ENCODE measurements at regions not wholly inside any gene's neighbourhood (a gene's known extent, or its start where the extent isn't known, plus 50 kb on each side); places are given as distances from the start of the nearest gene placed in this dataset.

GRCh38 chr4:20367446-20367845 is 115.7 kb downstream of the SLIT2 start:
- Mint-ChIP-seq H3K36me3 (ENCODE audit: insufficient read depth in 1 of 3, low read depth in 3 of 3) (no peaks in the 10 kb centered on the region; a peak in 2 of 7 replicates), H3K4me3 (no peak overlapping the region), H3K4me1 (no peaks in the 10 kb centered on the region; a peak in 1 of 4 replicates), H3K27ac (no peak overlapping the region; a peak in 1 of 7 replicates), H3K27me3 (ENCODE audit: low read depth) (no peaks in the 10 kb centered on the region), H3K9me3 (no peaks in the 10 kb centered on the region)
- H2BK5ac ChIP-seq (ENCODE audit: insufficient read length, low read length): no peak overlapping the region
- no peak overlapping the region for H2AK5ac ChIP-seq (ENCODE audit: insufficient read length, low read length)
- no peak overlapping the region for H3K23ac ChIP-seq (ENCODE audit: insufficient read length, low read depth, low read length)
- no peak overlapping the region for H2BK12ac ChIP-seq (ENCODE audit: insufficient read length, low read depth, low read length)
- no peak overlapping the region for H3K4me2 ChIP-seq (ENCODE audit: insufficient read depth, insufficient read length, low read length)
- no peak overlapping the region for H2BK15ac ChIP-seq (ENCODE audit: low read depth, low read length)
- H3T11ph ChIP-seq (ENCODE audit: low read length): no peak overlapping the region
- no CpG with 5 or more reads among the region's 1 CpG for WGBS (ENCODE audit: extremely low coverage, insufficient read length, low lambda C conversion rate)
- H2AFZ ChIP-seq (ENCODE audit: low read length): no peak overlapping the region
- no peak overlapping the region for H3K9ac ChIP-seq (ENCODE audit: extremely low read depth, insufficient read length, low read length)
- H2BK20ac ChIP-seq (ENCODE audit: low read depth, low read length, poor library complexity, severe bottlenecking): no peak overlapping the region
- no peak for DNase-seq
- no peak overlapping the region for H4K5ac ChIP-seq (ENCODE audit: insufficient read length, low read depth, low read length)
- H3K27me3 ChIP-seq (ENCODE audit: insufficient read depth, low read length): no peaks in the 10 kb centered on the region
- H3K9me3 ChIP-seq (ENCODE audit: control insufficient read depth, low read depth, low read length): no peaks in the 10 kb centered on the region
- H4K91ac ChIP-seq (ENCODE audit: insufficient read length, low read depth, low read length): no peak overlapping the region
- no peak overlapping the region for H3K27ac ChIP-seq (ENCODE audit: insufficient read length, low read depth, low read length)
- H3K79me1 ChIP-seq (ENCODE audit: insufficient read depth, low read depth, low read length, poor library complexity, severe bottlenecking): no peaks in the 10 kb centered on the region
- no peak overlapping the region for H3K56ac ChIP-seq (ENCODE audit: insufficient read length, low read depth, low read length)
- no peaks in the 10 kb centered on the region for H3K79me2 ChIP-seq (ENCODE audit: insufficient read depth, low read length)
- H3K14ac ChIP-seq (ENCODE audit: insufficient read depth, low read length): no peak overlapping the region
- no peak for TF ChIP-seq CTCF (conservative IDR thresholded peaks at IDR 0.05)
- no peaks in the 10 kb centered on the region for H3K4me1 ChIP-seq (ENCODE audit: insufficient read depth, low read length)
- H4K8ac ChIP-seq (replicated peaks; ENCODE audit: insufficient read length, low read depth, low read length): no peak overlapping the region
- no peaks in the 10 kb centered on the region for H3K23me2 ChIP-seq (ENCODE audit: insufficient read length, low read depth, low read length, poor library complexity, severe bottlenecking)
- no peak overlapping the region for H3K18ac ChIP-seq (ENCODE audit: insufficient read length, low read depth, low read length)
- no peaks in the 10 kb centered on the region for H4K20me1 ChIP-seq (ENCODE audit: control insufficient read depth, insufficient read depth, insufficient read length)
- no peak overlapping the region for H2BK120ac ChIP-seq (ENCODE audit: low read depth, low read length, poor library complexity, severe bottlenecking)
- H3K4ac ChIP-seq (ENCODE audit: low read depth, low read length): no peak overlapping the region
